C1 segment of cervical spinal cord (tissue), 14 donors: ENCODE measurements at regions not wholly inside any gene's neighbourhood (a gene's known extent, or its start where the extent isn't known, plus 50 kb on each side); places are given as distances from the start of the nearest gene placed in this dataset.
"Not testable (repeated sequence)": the region's sequence is repeated elsewhere in the genome, so short reads cannot be mapped to it uniquely, and the experiment has no call there.

Experiments
- DNase-seq, 14 donors: peaks; one replicate each; lab custom pipeline; 2025; lab: John Stamatoyannopoulos, UW

DNA sequence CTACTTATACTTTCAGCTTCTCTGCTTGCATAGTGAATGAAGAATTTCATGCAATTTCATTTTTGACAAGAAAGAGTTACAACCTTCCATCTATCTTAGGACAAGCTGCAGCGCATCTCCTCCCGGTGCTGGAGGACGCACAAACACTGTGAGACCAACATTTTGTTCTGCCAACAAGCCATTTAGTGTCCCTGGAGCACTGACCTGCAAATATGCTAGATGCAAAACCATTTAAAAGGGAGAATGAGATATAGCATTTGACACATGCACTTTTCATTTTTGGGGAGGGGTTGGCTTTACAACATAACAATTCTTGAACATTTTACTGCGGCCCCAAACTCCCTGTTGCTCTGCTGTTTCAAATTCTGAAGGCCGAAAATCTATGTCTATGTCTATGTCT is 127.2 kb upstream of the SLC30A5 start:
- no peak for DNase-seq

DNA sequence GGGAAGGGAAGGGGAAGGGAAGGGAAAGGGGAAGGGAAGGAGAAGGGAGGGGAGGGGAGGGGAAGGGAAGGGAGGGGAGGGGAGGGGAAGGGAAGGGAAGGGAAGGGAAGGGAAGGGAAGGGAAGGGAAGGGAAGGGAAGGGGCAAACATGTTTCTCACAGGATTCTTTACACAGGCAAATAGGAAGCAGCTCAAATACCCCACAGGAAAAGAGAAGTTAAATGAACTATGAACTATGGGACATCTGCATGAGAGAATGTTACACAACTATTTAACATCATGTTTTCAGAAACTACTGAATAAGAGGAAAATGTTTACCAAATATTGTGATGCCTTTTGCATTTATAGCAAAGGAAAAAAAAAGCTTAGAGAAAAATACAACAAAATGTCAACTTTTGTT is 125.4 kb upstream of the SLC30A5 start:
- DNase-seq, result no peak

GRCh38 chr5:68970617-68971016 is 123.2 kb upstream of the SLC30A5 start:
- no peak for DNase-seq

DNA sequence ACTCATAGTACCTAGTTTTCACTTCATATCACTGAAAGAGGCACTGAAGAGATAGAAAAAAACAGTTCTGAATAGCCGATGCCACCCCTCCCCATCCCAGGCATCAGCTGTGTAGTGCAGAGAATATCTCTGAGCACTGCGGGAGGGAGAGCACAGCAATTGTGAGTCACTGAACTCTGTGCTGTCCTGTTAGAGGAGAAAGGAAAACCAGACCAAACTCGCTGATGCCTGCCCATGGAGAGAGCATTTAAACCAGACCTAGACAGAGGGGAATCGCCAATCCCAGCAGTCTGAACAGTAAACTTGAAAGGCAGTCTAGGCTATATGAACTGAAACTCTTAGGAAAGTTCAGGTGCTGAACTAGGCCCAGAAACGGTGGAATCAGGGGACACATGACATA is 120.1 kb upstream of the SLC30A5 start:
- no peak for DNase-seq

GRCh38 chr5:68983043-68983442 is 110.8 kb upstream of the SLC30A5 start:
- DNase-seq, result no peak

DNA sequence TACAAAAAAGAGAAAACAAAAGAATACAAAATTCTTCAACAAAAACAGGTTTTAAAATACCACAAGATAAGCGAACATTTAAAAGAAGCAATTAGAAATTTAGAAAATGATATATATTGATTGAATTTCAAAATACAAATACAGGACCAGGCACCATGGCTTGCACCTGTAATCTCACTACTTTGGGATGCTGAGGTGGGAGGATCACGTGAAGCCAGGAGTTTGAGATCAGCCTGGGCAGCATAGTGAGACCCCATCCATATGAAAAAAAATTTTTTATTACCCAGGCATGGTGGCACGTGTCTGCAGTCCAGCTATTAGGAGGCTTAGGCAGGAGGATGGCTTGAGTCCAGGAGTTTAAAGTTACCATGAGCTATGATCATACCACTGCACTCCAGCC is 109.9 kb upstream of the SLC30A5 start:
- DNase-seq, result no peak

DNA sequence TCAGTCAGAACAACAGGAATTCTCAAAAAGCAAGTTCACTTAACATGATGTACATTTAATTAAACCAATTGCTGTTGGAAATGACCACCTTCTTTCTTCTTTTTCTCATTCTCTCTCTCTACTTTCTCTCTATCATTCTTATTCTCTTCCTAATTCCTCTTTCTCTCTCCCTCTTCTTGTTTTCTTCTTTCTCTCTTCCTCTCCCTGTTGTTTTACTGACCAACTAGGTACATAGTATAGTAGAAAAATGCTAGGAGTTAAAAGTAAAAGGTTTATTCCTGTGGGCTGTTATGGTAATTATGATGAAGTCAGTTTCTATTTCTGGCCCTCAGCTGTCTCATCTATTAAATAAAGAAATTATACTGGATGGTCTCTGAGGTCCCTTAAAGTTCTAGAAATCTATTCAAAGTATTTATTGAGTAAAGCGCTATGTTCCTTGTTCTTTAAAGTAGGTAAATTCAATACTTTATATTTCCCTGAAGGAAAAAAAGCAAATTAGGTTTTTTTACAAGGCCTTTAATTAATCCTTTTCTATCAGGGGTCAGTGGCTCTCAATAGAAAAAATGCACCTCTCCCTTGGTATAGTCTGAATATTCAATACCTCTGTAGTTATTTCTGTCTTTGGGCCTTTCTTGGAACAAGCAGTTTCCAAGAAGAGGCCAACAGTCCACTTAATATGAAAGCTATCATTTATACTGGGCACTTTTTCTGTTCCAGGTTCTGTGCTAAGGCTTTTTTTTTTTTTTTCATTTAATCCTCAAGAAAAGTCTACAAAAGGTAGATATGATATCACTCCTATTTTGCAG is 102.3 kb upstream of the SLC30A5 start:
- no peak for DNase-seq

DNA sequence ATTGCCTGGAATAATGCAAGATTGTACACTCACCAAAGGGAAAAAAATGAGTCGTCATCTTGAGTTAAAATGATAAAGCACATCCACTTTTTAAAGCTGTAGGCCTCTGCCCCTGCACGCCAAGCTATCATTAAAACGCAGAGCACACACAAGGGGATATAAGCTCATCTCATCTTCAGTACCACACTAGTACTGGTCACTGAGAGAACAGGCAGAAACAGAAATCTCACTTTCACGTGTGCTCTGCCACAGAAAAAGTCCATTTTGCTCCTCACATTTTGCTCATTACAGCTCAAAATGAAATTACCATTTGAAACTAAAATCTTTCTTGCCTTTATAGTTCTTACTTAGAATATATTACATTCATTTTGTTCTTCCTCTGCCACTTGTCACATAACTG is 99.2 kb upstream of the SLC30A5 start:
- no peak for DNase-seq

DNA sequence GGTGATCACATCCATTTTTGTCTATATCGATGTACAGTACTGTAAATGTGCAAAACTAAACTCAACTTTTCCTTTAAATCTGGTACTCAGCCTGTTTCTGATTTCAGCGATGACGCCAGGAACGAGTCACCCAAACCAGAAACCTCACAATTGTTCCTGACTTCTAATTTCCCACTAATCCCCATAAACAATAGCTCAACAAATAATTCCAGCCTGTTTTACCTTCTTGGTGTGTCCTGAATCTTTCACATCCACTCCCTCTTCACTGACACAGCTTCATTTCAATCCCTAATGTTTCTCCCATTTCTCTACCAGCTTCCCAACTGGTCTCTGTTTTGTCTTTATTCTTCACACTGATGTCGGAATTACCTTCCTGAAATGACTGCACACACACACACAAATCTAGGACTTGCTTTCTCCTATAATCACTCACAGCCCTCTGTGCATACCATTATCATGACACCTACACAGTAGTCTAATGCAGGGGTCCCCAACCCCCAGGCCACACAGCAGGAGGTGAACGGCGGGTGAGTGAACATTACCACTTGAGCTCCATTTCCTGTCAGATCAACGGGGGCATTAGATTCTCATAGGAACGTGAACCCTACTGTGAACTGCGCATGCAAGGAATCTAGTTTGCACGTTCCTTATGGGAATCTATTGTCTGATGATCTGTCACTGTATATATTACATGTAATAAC is 97.8 kb upstream of the SLC30A5 start:
- no peak for DNase-seq

GRCh38 chr5:68999181-68999580 is 94.6 kb upstream of the SLC30A5 start:
- no peak for DNase-seq

- DNase-seq, result no peak
Measured at GRCh38 chr5:69000216-69000919, 93.4 kb upstream of the SLC30A5 start.

DNA sequence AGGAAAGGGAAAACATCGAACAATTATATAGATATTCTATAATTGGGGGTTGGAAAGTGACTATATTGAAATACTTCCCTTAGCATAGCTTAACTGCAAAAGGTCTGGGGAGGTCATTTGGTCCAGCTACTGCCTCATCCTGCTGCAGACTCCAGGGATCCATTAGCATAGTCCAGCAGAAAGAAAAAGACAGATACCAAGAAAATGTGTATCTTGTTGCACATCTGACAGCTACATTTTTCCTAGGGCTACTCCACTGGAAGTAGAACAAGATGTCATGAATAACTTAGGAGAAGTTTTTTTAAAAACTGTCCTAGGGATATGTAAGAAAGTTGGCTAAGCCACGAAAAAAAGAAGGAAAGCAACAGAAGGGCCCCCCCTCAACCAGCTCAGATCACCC is 92.9 kb upstream of the SLC30A5 start:
- no peak for DNase-seq

- no peak for DNase-seq
Measured at GRCh38 chr5:69001627-69002026, 92.2 kb upstream of the SLC30A5 start.

- no peak for DNase-seq
Measured at GRCh38 chr5:69004127-69004526, 89.7 kb upstream of the SLC30A5 start.

GRCh38 chr5:69004676-69005075 is 89.1 kb upstream of the SLC30A5 start:
- DNase-seq, result no peak

- DNase-seq, result no peak
Measured at GRCh38 chr5:69006030-69006429, 87.8 kb upstream of the SLC30A5 start.

DNA sequence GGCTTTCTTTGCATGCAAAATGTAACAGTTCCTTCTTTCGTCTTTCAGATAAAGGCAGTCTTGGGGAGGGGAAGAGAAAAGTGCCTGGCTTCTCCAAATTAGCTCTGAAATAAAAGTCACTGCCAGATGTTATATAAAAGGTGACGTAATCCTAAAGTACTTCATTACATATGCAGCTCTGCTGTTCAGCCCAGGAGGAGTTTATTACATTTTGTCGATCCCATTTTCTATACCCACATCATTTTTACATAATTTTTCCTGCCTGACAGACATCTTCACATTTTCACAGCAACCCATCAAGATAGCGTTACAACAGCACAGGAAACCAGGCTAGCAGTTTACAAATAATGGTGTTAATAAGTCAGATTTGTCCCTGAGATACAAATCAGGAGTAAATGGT is 86.7 kb upstream of the SLC30A5 start:
- no peak for DNase-seq

GRCh38 chr5:69007726-69008368 is 86.0 kb upstream of the SLC30A5 start:
- DNase-seq, result peak in 7 of 14 donors; percentile 1 to 29 (median 11)

GRCh38 chr5:69010476-69010875 is 83.3 kb upstream of the SLC30A5 start:
- DNase-seq, result no peak

GRCh38 chr5:69011910-69012309 is 81.9 kb upstream of the SLC30A5 start:
- DNase-seq, result no peak

- DNase-seq, result no peak
Measured at GRCh38 chr5:69013481-69013880, 80.3 kb upstream of the SLC30A5 start.

- DNase-seq, result not testable (repeated sequence)
Measured at GRCh38 chr5:69014007-69014406, 79.8 kb upstream of the SLC30A5 start.
